ENCODE measurements at regions not wholly inside any gene's neighbourhood (a gene's known extent, or its start where the extent isn't known, plus 50 kb on each side); places are given as distances from the start of the nearest gene placed in this dataset.

DNA sequence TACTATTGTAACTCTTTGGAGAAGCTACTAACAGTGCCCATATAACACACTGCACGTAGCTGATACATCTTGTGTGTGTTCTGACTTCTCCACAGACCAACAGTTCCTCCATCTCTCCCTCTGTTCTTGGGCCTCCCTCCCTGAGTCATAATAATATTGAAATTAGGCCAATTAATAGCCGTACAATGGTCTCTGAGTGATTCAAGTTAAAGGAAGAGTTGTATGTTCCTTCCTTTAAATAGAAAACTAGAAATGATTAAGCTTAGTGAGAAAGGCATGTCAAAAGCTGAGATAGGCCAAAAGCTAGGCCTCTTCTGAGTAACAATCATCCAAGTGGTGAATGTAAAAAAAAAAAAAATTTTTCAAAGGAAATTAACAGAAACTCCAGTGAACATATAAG lies 828.4 kb upstream of the CHAC2 start:
- Histone ChIP-seq H3K4me1 (peaks cover 19% of the 10 kb centered on the region; the same call in 2 of the 3 replicates), H3K9me3 (no peaks in the 10 kb centered on the region), H3K4me3 (no peak overlapping the region), H3K27ac (no peak overlapping the region), H3K4me2 (no peak overlapping the region)
- no peak for ATAC-seq
- no peak for TF ChIP-seq TFCP2L1 (CRISPR knock-in tag; IDR thresholded peaks at IDR 0.05)
- no peak for TF ChIP-seq MYC (IDR thresholded peaks at IDR 0.05; ENCODE audit: borderline replicate concordance, low read length)
- TF ChIP-seq GATA3 (IDR thresholded peaks at IDR 0.05; ENCODE audit: borderline replicate concordance) = no peak
- no peak for TF ChIP-seq JUNB (IDR thresholded peaks at IDR 0.05)
- TF ChIP-seq RAD21 (conservative IDR thresholded peaks at IDR 0.05 in 1 of 2, IDR thresholded peaks at IDR 0.05 in 1 of 2) = no peak
- TF ChIP-seq RNF2 (IDR thresholded peaks at IDR 0.05; ENCODE audit: borderline replicate concordance, low read depth) = no peak
- TF ChIP-seq, protein P1, sequence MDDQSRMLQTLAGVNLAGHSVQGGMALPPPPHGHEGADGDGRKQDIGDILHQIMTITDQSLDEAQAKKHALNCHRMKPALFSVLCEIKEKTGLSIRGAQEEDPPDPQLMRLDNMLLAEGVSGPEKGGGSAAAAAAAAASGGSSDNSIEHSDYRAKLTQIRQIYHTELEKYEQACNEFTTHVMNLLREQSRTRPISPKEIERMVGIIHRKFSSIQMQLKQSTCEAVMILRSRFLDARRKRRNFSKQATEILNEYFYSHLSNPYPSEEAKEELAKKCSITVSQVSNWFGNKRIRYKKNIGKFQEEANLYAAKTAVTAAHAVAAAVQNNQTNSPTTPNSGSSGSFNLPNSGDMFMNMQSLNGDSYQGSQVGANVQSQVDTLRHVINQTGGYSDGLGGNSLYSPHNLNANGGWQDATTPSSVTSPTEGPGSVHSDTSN (IDR thresholded peaks at IDR 0.05) = no peak
- TF ChIP-seq RFX5 (IDR thresholded peaks at IDR 0.05) = no peak
- TF ChIP-seq, protein P2, sequence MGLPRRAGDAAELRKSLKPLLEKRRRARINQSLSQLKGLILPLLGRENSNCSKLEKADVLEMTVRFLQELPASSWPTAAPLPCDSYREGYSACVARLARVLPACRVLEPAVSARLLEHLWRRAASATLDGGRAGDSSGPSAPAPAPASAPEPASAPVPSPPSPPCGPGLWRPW (IDR thresholded peaks at IDR 0.05) = no peak
- no peak for TF ChIP-seq NPAS2 (CRISPR knock-in tag; IDR thresholded peaks at IDR 0.05; ENCODE audit: borderline replicate concordance)
- TF ChIP-seq POLR2A (IDR thresholded peaks at IDR 0.05; ENCODE audit: low read length) = no peak
- no peak for TF ChIP-seq CHD4 (IDR thresholded peaks at IDR 0.05; ENCODE audit: borderline replicate concordance)
- no peak for TF ChIP-seq SREBF2 (IDR thresholded peaks at IDR 0.05)
- no peak for TF ChIP-seq NFE2L2 (conservative IDR thresholded peaks at IDR 0.05; ENCODE audit: low read length)
- no peak for TF ChIP-seq RARB (CRISPR knock-in tag; IDR thresholded peaks at IDR 0.05)
- no peak for TF ChIP-seq ZSCAN20 (CRISPR knock-in tag; IDR thresholded peaks at IDR 0.05)
- no peak for TF ChIP-seq KDM5A (IDR thresholded peaks at IDR 0.05)
- no peak for TF ChIP-seq EP300 (IDR thresholded peaks at IDR 0.05)
- no peak for TF ChIP-seq HDAC2 (IDR thresholded peaks at IDR 0.05)
- FAIRE-seq = no peak
- CTCF ChIA-PET = no interaction called here
- 37% methylated on average over 2 of the region's 2 CpGs for WGBS (ENCODE audit: missing lambda C conversion rate)
- no peak for DNase-seq (ENCODE audit: low read depth in 1 of 2, low spot score in 1 of 2)
- POLR2A ChIA-PET = no interaction called here

DNA sequence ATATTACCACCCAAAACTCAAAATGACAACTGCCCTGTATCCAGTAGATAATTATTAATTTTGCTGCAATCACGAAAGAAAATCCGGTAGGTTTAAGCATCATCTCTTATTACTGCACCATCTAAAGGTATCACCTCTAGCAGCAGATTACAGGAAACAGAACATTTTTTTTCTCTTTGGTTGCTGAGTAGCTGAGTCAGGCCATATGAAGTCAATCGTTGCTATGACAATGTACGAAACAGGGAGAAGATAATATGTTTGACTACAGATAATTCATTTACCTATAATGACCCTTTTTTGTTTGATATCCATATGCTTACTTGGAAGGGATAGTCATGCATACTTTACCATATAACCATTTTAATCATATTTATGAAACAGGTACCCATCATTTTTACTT lies 831.6 kb upstream of the CHAC2 start:
- CTCF ChIA-PET = no interaction called here
- peak overlapping the region; percentile 56; the same call in 2 of the 3 replicates for H3K4me2 ChIP-seq
- H3K4me3 ChIP-seq = no peak overlapping the region
- peaks cover 30% of the 10 kb centered on the region for H3K4me1 ChIP-seq
- TF ChIP-seq NPAS2 (CRISPR knock-in tag; IDR thresholded peaks at IDR 0.05; ENCODE audit: borderline replicate concordance) (no peak), RCOR1 (IDR thresholded peaks at IDR 0.05; ENCODE audit: low read depth, low read length) (no peak), RARB (CRISPR knock-in tag; IDR thresholded peaks at IDR 0.05) (no peak), RAD21 (conservative IDR thresholded peaks at IDR 0.05 in 1 of 2, IDR thresholded peaks at IDR 0.05 in 1 of 2) (no peak), MYC (IDR thresholded peaks at IDR 0.05; ENCODE audit: borderline replicate concordance, low read length) (no peak), PHF8 (IDR thresholded peaks at IDR 0.05; ENCODE audit: borderline replicate concordance, low read depth) (no peak), ESRRA (IDR thresholded peaks at IDR 0.05; ENCODE audit: borderline replicate concordance, low read length) (no peak), POLR2AphosphoS2 (conservative IDR thresholded peaks at IDR 0.05; ENCODE audit: low read length) (no peak), RNF2 (IDR thresholded peaks at IDR 0.05; ENCODE audit: borderline replicate concordance, low read depth) (no peak), HOXB5 (CRISPR knock-in tag; IDR thresholded peaks at IDR 0.05) (no peak)
- TF ChIP-seq, protein P3, sequence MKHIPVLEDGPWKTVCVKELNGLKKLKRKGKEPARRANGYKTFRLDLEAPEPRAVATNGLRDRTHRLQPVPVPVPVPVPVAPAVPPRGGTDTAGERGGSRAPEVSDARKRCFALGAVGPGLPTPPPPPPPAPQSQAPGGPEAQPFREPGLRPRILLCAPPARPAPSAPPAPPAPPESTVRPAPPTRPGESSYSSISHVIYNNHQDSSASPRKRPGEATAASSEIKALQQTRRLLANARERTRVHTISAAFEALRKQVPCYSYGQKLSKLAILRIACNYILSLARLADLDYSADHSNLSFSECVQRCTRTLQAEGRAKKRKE (CRISPR knock-in tag; IDR thresholded peaks at IDR 0.05; ENCODE audit: low read depth) = no peak
- 38% methylated on average over 4 of the region's 4 CpGs for WGBS (ENCODE audit: missing lambda C conversion rate)
- 0 out of 6 replicates have a peak, but pooled peaks of 1 of the 2 experiments have one; percentile 35 for ATAC-seq
- peak in 1 of 2 experiments; percentile 36 for DNase-seq (ENCODE audit: low read depth in 1 of 2, low spot score in 1 of 2)
- H3K9me3 ChIP-seq = no peaks in the 10 kb centered on the region
- H3K27ac ChIP-seq = peak overlapping the region in 1 of 2 experiments; percentile 13; a peak in 1 of 6 replicates
- no peak for FAIRE-seq
- POLR2A ChIA-PET = no interaction called here

All from A549 (cell line).